Hepatic stellate cell (primary cell): ENCODE measurements at regions not wholly inside any gene's neighbourhood (a gene's known extent, or its start where the extent isn't known, plus 50 kb on each side); places are given as distances from the start of the nearest gene placed in this dataset.

Source experiments
- DNase-seq: peaks from one replicate; pipeline ENCODE4 v3.0.0; 2011; ENCODE audit warnings: low spot score

DNA sequence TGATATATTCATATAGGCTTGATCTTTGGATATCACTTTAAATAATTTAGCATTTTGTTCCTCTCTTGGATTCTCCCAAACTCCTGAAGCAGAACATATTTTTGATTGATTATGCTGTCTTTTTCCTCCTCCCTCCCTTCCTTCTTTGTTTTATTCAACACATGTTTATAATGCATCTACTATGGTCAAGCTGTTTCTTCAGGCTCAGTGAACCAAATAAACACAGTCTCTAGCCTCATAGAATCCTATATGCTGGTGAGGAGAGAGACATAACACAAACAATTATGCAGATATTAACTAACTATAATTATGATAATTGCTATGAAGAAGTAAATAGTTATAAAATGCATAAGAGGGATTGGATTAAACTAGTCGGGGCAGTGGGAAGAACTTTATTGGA is 1023.6 kb upstream of the RAG2 start:
- no peak for DNase-seq

DNA sequence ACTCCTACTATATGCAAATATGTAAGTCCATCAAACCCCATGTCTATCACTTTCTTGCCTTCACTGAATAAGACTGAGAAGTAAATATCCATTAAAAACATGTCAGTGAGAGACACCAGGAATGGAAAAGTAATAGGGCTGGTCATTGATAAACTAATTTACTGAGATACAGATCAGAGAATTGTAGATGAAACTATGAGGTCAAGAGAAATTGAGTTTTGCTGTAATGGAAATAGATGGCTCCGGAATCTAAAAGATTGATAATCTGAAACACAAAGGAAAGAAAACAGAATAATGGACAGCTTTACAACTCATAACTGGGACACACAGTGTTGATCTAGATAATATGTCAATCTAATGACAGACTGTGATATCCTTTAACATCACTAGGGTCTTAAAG is 1018.3 kb upstream of the RAG2 start:
- no peak for DNase-seq

DNA sequence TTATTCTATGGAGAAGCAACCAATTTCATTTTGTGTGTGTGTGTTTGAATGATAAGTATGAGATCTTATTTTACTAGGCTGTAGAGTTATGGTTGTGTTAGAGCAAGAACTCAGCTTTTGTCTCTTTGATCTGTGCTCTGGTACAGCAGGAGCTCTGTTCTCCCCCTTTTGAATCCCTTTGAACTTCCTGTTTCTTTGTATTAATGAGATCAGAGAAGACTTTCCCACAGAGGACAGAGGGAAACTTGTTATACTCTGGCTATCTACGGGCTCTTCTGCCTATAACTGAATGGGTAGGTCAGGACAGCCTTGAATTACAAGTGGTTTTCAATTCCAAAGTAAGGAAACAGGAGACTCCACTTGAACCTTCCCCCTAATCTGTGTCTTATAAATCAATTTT is 1015.0 kb upstream of the RAG2 start:
- no peak for DNase-seq

DNA sequence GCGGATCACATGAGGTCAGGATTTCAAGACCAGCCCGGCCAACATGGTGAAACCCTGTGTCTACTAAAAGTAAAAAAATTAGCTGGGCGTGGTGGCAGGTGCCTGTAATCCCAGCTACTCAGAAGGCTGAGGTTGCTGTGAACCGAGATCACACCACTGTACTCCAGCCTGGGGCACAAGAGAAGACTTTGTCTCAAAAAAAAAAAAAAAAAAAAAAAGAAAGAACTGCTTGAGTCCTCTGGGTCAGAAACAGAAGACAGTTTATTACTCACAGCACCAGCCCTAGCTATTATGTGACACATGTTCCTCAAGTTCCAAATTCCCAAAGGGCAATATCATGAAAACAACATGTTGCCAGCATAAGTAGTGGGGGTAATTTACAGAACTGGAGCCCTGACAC is 1014.1 kb upstream of the RAG2 start:
- DNase-seq = no peak

DNA sequence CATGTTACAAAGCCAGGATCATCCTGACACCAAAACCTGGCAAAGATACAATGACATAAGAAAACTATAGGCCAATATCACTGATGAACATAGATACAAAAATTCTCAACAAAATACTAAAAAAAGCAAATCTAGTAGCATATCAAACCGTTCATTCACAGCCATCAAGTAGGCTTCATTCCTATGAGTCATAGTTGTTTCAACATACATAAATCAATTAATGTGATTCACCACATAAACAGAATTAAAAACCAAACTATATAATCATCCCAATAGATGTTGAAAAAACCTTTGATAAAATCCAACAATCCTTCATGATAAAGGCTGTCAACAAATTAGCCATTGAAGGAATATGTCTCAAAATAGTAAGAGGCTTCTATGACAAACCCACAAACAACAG is 1007.2 kb upstream of the RAG2 start:
- no peak for DNase-seq

DNA sequence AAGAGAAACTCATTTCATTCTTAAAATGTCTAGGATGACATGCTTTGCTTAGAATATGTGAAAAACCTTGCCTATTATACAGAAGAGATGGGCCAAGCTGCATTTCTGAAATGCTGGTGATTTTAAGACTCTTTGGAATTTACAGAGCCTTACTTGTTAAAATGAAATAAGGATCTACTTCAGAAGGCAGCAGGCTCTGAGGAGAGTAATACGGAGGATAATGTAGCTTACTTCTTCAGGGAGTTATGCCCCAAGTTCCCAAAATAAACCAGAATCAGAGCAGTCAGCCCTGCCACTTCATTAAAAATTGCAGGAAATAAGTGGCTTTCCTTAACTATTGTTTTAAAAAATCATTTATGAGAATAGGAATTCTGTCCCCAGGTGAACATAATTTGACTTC is 1000.3 kb upstream of the RAG2 start:
- DNase-seq = no peak

DNA sequence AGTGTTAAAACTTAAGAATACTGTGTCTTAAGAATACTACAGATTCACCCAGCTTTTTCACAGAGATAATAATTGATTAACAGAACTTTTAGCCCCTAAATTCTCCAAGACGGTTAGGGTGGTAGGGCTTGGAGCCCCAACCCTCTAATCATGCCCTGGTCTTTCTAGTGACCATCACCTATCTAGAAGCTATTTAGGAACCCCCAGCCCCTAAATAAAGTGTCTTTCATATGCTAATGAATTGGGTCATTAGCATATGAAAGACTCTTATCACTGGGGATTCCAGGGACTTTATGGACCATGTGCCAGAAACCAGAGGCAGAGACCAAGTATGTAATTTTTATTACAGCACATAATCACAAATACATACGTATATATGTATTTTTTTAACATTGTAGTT is 999.7 kb upstream of the RAG2 start:
- no peak for DNase-seq

DNA sequence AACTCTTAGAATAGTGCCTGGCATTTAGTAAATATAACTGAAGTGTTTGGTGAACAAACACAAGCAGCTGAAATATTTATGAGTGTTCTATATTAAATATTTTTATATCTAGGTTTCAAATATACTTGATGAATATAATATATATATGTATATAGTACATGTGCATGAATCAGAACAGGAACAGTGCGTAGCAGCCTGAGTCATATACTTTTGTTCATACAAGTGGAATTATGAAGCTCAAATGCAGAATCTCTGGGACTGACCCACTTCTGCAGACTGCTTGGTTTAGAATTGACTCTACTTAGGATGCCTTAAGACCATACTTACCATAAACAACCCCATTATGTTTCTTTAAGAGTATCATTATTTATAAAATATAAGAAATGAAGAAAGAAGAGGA is 997.8 kb upstream of the RAG2 start:
- DNase-seq = no peak

DNA sequence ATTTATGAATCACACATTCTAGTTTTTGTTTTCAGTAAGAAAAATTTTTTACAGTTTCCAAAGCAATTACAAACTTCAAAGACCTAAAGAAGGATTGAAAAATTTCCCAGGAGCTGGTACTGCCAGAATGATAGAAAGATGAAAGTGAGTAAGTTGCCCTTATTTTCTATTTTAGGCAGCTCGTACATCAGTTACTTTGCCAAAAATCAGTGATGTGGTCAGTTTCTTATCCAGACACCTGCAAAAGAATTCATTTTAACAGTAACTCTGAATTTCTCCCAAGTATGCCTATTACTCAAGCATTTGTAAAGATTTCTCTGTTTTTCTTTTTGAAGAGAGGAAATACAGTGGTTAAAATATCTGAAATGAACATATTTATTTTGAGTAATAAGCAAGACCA is 976.3 kb upstream of the RAG2 start:
- DNase-seq = no peak

DNA sequence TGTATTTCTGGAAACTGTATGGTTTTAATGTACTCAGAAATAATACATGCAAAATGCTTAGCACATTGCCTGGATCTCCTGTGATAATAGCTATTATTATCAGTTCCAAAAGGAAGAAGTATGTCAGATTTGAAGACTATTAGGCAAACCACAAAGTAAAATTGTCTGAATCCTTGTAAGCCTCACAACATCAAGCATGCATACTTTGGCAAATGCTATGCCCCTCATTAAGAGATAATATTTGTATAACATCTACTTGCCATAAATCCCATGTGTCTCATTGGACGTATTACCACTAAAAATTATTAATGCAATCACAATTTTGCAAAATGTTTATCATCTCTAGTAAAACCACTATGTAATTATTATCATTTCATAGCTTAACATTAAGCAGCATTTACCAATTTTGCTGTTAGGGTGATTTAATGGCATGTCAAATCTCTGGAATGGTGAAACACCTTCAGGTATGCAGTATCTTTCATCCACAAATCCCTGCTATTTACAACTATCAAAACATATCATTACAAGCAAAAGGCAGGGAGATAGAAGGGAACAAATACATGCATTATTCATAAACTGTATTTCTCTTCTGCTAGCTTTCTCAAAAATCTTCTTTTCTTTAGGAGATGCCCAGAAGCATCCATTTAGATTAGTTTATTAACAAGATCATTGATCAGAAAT is 974.6 kb upstream of the RAG2 start:
- no peak for DNase-seq

DNA sequence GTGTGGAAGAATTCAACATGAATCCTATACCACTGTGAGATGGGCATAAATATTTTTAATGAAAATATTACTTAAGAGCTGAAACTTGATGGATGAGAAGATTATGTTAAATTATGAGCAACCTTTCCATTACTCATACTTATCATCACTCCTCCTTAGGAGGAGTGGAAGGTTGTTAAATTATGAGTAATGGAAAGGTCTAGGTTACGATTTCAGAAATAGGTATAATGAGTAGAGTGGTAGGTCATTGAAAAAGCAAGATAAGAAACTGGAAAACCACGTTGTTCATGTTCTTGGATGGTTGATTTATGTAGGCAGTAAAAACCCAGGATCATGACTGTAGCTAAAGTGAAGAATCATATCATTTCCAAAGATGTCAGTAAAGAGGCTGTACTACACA is 973.2 kb upstream of the RAG2 start:
- no peak for DNase-seq

DNA sequence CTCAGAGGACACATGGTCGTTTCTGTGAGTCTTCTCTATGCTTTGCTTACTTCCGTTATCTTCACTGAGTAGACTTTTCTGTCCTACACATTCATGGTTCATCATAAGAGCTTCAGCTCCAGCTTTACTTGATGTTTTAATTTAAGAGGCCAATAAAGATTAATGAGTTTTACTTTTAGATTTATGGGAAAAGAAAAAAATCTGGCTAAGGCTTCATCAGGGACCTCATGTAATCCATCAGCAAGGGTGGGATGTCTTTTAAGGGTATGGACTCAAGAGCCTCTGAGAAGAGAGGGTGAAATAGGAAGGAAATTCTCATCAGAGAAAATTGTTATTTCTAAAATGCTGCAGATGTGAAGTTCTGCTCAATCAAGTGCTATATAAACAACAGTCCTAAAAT is 963.0 kb upstream of the RAG2 start:
- DNase-seq = no peak

DNA sequence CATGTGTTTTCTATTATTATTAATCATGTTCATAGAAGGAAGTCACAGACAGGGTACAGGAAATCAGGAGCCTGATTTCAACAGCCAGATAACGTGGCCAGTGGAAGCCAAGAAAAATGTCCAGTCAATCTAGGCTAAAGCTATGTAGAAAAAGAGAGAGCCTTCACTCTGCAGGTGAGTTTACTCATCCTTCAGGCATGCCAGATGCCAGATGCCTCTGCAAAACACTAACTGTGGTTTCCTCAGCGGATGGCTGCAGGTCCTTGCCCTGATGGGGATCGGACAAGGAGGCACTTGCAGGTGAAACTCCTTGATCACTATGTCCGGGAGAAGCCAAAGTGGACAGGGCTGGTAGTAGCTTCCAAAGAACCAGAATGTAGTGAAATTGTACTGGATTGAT is 962.3 kb upstream of the RAG2 start:
- DNase-seq = no peak

DNA sequence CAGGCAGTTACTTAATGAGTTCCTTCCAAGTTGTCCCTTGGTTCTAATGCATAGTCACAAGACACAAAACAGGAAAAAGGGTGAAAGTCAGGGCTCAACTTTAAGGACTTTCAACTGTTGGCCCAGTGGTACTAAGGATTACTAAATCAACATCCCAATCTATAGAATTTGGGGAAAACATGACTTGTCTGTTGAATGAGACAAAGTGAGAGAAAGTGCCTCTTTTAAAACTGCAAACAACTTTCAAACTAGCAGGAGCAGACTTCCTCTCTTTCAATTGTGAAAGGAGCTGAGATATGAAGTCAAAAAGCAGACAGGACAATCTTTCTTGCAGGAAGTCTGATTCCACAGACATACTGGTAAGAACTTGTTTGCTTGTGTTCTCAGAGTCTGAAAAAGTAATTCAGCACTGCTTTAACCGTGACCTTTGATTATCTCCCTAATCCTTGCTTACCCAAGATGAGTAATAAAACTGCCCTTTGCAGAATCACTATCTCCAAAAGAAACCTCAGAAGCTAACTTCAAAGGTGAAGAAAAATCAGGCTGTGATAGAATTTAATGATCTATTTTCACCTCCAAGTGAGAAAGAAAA is 960.7 kb upstream of the RAG2 start:
- DNase-seq = no peak

DNA sequence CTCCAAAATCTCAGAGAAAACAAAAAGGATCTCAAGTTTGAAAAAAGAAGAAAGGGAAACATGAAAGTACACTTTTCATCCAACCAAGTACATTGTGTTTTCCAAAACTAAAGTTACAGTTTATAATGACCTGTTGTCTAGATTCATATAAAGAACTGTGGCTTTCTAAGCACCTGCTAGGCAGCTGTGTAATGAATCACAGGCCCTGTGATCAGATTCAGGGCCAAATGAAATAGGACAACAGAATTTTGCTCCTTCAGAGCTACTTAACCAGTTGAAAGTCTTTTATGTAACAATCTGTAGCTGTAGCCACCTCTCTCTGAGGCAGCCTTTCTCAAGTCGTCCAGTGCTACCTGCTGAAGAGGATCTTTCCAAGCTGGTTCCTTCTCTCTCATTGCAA is 960.0 kb upstream of the RAG2 start:
- DNase-seq = no peak

DNA sequence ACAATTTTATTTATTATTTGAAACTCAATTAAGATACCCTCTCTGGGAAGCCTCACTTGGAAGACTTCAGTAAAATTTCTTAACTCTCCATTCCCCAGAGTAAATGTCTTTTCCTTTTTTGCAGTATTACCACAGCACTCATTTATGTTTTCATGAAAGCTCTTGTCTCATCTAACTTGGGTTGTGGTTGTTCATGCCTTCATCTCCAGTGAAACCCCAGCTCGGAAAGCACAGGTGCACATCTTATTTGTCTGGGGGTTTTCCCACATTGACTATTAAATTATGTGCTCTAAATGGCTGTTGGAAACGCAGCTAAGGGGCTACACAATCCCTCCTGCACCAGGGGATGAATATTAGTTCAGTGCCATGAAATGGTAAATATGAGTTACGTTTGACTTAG is 954.2 kb upstream of the RAG2 start:
- DNase-seq = no peak

DNA sequence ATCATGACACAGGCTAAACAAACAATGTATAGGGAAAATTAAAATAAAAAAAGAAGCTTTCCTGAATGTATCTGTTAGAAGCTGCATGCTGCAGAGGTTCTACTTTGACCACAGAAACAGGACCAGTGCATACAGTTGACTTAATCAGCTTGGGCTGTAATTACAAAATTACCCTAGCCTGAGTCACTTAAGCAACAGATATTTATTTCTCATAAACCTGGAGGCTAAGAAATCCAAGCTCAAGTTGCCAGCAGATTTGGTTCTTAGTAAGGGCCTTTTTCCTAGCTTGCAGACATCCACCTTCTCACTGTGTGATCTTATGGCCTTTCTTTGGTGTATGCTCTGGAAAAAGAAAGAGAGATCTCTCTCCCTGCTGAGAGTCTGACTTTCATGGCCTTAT is 946.5 kb upstream of the RAG2 start:
- no peak for DNase-seq

DNA sequence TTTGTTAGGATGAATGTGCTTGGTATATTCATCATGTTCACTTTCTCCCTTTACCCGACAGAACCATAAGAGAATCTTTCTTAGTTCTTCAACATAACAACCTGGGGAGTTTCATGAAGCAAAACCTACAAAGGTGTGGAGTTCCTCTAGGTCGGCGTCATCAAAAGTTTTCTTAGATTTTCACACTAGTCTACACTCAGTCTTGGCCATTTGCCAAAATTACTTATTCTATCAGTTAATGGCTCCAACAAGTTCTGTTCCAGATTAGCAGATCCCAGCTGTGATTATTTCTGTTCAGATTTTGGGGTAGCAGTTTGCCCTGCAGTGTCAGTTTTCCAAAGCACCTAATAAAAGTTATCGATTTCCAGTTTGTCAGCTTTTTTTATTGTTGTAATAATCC is 935.8 kb upstream of the RAG2 start:
- no peak for DNase-seq

DNA sequence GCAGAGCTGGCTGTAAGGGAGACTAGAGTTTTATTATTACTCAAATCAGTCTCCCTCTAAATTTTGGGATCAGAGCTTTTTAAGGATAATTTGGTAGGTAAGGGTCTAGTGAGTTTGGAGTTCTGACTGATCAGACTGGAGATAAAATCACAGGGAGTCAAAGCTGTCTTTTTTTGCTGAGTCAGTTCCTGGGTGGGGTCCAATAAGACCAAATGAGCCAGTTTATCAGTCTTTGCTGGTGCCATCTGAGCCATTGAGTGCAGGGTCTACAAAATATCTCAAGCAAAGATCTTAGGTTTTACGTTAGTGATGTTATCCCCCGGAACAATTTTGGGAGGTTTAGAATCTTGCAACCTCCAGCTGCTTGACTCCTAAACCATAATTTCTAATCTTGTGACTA is 935.1 kb upstream of the RAG2 start:
- DNase-seq = no peak

DNA sequence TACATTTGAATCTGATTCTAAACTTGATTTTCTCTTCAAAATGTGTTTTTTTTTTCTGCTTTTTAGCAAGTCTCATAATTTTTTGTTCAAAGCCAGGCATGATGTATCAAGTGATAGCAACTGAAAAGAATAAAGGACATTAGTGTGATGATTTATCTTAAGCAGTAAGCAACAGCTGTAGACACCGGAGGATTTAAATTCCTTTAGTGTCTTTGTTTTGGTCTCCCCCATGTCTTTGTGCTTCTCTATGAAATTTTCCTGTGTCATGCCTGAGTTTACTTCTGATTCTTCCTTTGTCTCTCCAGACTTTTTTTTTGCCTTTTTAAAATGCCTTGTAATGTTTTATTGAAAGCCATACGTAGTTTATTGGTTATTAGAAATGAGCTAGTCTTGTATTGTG is 934.2 kb upstream of the RAG2 start:
- DNase-seq = no peak

DNA sequence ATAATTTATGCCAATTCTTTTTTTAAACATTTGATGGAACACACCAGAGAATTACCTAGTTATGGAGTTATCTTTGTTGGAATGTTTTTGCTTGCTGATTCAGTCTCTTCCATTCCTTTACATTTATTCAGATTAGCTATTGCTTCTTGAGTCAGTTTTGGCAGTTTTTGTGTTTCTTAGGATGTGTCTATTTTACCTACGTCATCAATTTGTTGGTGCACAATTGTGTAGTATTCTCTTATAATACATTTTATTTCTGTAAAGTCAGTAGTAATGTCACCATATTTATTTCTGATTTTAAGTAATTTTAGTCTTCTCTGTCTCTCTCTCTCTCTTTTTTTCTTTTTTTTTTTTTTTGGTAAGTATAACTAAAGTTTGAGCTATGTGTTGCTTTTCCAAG is 929.5 kb upstream of the RAG2 start:
- DNase-seq = no peak

DNA sequence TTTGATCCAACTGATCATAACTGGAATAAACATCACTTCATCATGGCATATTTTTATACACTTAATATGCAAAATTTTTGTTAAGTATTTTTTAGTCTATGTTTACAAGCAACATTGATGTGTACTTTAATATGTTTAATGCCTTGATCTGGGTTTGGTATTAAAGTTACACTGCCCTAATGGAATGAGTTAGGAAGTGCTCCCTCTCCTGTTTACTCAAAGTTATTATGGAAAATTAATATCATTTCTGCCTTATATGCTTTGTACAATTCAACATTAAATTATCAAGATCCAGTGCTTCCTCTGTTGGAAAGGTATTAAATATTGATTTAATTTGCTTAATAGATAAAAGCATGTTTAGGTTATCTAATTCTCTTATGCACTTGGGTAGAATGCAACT is 927.3 kb upstream of the RAG2 start:
- DNase-seq = no peak

DNA sequence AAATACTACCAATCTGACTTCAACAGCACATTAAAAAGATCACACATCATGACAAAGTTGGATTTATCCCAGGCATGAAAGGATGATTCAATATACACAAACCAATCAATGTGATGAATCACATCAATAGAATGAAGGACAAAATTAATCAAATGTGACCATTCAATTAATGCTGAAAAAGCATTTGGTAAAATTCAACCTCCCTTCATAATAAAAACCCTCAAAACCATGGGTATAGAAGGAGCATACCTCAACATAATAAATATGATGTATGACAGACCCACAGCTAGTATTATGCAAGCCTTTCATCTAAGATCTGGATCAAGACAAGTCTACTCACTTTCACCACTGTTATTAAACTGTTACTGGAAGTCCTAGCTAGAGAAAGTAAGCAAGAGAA is 921.7 kb upstream of the RAG2 start:
- no peak for DNase-seq

DNA sequence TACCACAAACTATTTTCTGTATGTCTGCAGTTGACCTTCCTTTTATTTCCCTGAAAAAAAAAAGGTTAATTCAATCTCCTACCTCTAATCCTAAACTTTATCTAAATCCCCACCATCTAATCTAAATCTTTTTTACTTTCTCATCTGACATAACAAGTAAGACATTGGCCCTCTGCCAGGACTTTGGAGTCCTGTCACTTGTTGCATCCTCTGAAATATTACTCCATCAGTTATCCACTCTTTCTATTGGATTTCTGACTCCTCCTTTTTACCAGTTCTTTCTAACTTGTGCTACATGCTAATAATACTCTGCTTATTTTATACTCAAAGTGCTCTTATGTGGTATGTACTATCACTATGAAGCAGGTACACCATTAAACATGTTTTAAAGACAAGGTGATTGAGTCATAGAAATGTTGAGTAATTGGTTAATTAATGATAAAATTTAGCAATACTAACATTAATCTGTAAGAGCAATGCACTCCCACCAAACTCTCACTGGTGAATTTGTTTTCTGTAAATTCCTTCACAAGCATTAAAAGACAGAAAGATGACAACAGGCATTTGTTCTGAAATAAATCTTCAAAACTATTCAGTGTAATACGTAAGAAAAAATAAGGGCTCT is 914.2 kb upstream of the RAG2 start:
- DNase-seq = no peak
